ENCODE measurements at regions not wholly inside any gene's neighbourhood (a gene's known extent, or its start where the extent isn't known, plus 50 kb on each side); places are given as distances from the start of the nearest gene placed in this dataset.
A peak's percentile ranks its signal among the peaks of the same experiment; 100 is the strongest.

DNA sequence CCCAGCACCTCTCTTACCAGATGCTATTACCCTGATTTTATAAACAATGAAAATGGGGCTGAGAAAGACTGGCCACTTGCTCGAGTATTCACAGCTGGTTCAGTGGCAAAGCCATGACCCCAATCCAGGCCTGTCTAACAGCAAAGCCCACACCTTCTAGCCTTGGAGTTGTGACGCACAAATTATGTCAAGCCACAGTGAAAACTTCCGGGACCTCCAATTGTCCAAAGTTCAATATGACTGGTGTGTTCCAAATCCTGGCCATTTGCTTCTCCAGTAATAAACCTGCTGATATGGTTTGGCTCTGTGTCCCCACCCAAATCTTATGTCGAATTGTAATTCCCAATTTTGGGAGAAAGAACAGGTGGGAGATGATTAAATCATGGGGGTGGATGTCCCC is 64.7 kb upstream of the RIOK3 start:
- H3K36me3 ChIP-seq (ENCODE audit: insufficient read depth, low read length), result peaks cover 1% of the 10 kb centered on the region
- no peak overlapping the region for H3K9ac ChIP-seq (ENCODE audit: low read depth, low read length)
- H3K4me1 ChIP-seq (ENCODE audit: control insufficient read depth, insufficient read depth, low read length), result peaks cover 6% of the 10 kb centered on the region
- H3K4me2 ChIP-seq (ENCODE audit: low read length), result no peak overlapping the region
- no peaks in the 10 kb centered on the region for H3K9me3 ChIP-seq (replicated peaks; ENCODE audit: low read length)
- no peak overlapping the region for H3K4me3 ChIP-seq (ENCODE audit: low read length)
- no peaks in the 10 kb centered on the region for H3K27me3 ChIP-seq (ENCODE audit: control insufficient read depth, insufficient read depth, low read length)

DNA sequence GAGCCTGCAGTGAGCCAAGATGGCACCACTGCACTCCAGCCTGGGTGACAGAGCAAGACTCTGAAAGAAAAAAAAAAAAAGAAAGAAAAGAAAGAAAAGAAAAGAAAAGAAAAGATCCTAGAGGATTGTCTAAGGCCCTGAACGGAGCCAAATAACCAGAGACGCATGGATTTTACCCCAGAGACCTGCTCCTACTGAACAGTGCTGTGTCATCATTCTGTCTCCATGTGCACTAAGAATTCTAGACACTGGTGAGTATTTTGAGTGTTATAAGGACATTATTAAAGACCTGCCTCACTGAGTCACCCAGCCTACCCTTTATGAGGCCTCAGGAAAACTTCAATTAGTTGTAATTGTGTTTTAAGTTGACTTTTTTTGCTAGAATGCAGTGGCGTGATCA is 61.9 kb upstream of the RIOK3 start:
- no peak overlapping the region for H3K4me2 ChIP-seq (ENCODE audit: low read length)
- H3K36me3 ChIP-seq (ENCODE audit: insufficient read depth, low read length), result no peaks in the 10 kb centered on the region
- H3K9me3 ChIP-seq (replicated peaks; ENCODE audit: low read length), result no peaks in the 10 kb centered on the region
- peaks cover 5% of the 10 kb centered on the region for H3K4me1 ChIP-seq (ENCODE audit: control insufficient read depth, insufficient read depth, low read length)
- H3K4me3 ChIP-seq (ENCODE audit: low read length), result no peak overlapping the region
- no peaks in the 10 kb centered on the region for H3K27me3 ChIP-seq (ENCODE audit: control insufficient read depth, insufficient read depth, low read length)
- H3K9ac ChIP-seq (ENCODE audit: low read depth, low read length), result no peak overlapping the region

DNA sequence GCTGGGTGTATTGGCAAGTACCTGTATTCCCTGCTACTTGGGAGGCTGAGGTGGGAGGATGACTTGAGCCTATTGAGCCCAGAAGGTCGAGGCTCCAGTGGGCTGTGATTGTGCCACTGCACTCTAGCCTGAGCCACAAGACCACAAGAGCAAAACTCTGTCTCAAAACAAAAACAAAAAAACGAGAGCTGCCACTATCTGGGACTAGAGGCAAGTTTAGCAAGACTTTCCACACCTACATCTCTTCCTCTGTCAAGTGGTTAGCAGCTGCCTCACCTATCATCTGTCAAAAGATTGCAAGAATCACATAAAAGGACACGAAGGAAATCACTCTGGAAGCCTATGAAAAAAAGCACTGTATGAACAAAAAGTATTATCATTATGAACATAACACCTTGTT is 55.2 kb upstream of the RIOK3 start:
- Histone ChIP-seq H3K4me2 (ENCODE audit: low read length) (no peak overlapping the region), H3K9ac (ENCODE audit: low read depth, low read length) (no peak overlapping the region), H3K36me3 (ENCODE audit: insufficient read depth, low read length) (no peaks in the 10 kb centered on the region), H3K9me3 (replicated peaks; ENCODE audit: low read length) (no peaks in the 10 kb centered on the region), H3K27me3 (ENCODE audit: control insufficient read depth, insufficient read depth, low read length) (no peaks in the 10 kb centered on the region), H3K4me3 (ENCODE audit: low read length) (no peak overlapping the region), H3K4me1 (ENCODE audit: control insufficient read depth, insufficient read depth, low read length) (peaks cover 32% of the 10 kb centered on the region)

DNA sequence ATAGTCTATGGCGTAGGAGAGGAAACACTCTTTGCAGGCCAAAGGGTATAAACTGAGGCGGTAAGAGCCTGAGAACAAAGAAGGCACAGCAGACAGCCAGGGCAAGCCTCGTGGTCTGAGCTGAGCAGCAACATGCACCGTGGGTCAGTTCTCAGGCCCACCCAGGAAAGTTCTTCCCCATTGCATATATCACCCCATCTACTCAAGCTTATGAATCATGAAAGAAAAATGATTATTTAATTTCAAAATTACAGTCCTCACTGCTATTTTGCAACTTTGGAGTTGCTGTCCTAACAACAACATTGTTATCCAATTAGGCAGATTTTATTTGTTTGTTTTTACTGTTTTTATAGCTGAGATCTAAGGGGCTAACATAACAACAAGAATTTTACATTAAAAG is 54.7 kb upstream of the RIOK3 start:
- Histone ChIP-seq H3K4me1 (ENCODE audit: control insufficient read depth, insufficient read depth, low read length) (peaks cover 32% of the 10 kb centered on the region), H3K4me2 (ENCODE audit: low read length) (no peak overlapping the region), H3K9me3 (replicated peaks; ENCODE audit: low read length) (no peaks in the 10 kb centered on the region), H3K4me3 (ENCODE audit: low read length) (no peak overlapping the region), H3K9ac (ENCODE audit: low read depth, low read length) (no peak overlapping the region), H3K27me3 (ENCODE audit: control insufficient read depth, insufficient read depth, low read length) (no peaks in the 10 kb centered on the region), H3K36me3 (ENCODE audit: insufficient read depth, low read length) (no peaks in the 10 kb centered on the region)

DNA sequence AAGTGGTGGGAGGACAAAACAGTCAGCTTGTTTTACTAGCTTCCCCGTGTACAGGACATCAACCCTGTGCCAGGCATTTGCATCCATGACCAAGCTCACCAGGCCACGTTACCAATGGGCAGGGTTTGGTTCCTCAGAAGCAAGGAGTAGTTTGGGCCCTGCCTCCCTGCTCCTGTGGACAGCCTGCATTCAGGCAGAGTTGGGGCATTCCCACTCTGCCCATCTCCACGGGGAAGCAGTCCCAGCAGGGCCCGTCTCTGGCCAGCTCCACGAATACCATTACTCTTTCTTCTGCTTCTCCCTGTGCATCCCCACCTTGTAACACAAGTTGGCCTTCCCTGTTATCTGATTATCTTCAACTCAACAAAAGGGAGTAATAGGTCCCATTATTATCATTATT is 54.0 kb upstream of the RIOK3 start:
- Histone ChIP-seq H3K9me3 (replicated peaks; ENCODE audit: low read length) (no peaks in the 10 kb centered on the region), H3K36me3 (ENCODE audit: insufficient read depth, low read length) (no peaks in the 10 kb centered on the region), H3K4me3 (ENCODE audit: low read length) (no peak overlapping the region), H3K4me2 (ENCODE audit: low read length) (no peak overlapping the region), H3K4me1 (ENCODE audit: control insufficient read depth, insufficient read depth, low read length) (peaks cover 32% of the 10 kb centered on the region), H3K27me3 (ENCODE audit: control insufficient read depth, insufficient read depth, low read length) (no peaks in the 10 kb centered on the region), H3K9ac (ENCODE audit: low read depth, low read length) (no peak overlapping the region)

DNA sequence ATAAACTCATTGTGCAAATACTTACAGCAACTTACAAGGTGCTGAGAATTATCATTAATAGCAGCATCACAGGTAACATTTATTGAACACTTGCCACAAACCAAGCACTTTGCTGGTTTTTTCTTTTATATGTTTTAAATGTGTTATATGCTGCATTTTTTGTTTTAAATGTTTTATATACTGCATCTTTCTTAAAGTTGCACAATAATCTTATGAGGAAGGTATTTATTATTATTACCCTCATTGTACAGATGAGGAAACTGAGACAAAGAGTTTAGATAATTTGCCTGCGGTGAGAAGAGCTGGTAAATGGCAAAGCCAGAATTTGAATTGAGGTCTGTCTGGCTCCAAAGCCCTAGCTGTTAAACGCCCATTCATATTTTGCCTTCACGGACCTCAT is 52.2 kb upstream of the RIOK3 start:
- Histone ChIP-seq H3K9me3 (replicated peaks; ENCODE audit: low read length) (no peaks in the 10 kb centered on the region), H3K4me3 (ENCODE audit: low read length) (no peak overlapping the region), H3K27me3 (ENCODE audit: control insufficient read depth, insufficient read depth, low read length) (no peaks in the 10 kb centered on the region), H3K36me3 (ENCODE audit: insufficient read depth, low read length) (no peaks in the 10 kb centered on the region), H3K4me2 (ENCODE audit: low read length) (no peak overlapping the region), H3K4me1 (ENCODE audit: control insufficient read depth, insufficient read depth, low read length) (peaks cover 32% of the 10 kb centered on the region), H3K9ac (ENCODE audit: low read depth, low read length) (no peak overlapping the region)

DNA sequence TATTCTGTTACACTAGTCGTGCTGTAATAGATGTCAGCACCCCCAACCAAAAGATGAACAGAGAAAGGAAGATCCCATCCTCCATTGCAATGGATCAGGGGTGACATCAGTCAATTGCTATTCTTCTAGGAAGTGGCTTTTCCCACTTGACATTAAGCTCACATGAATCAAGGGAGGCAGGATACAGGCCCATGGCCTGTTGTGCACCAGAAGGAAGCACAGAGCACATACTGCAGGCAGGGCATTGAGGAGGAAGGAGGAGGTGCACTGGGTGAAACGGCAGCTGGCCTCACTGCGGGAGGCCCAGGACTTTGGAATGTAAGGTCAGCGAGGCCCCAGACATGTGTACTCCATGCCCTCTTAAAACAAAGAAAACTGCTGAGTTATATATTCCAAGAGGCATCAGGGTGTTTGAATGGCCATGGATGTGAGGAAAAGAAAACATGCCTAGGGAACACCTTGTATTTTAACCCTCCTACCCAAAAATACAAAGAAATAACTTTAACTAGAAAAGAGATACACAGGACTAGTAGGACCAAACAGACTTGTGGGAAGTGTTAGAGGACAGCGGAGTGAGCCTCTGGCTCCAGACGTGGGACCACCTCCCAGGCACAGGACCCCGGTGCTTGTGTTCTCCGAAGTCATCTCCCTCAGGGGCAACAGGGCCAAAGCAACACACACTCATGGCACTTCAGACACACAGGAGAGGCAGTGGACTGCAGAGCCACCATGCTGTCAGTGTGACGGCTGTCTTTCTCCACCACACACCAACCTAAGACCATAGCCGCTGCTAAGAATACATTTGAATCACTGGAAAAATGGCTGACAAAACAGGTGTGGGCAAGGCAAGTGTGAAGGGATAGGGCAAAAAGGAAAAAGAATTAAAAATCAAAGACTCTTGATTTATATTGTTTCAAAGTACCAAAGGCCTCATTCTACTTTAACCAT is 51.4 kb upstream of the RIOK3 start:
- no peaks in the 10 kb centered on the region for H3K9me3 ChIP-seq (replicated peaks; ENCODE audit: low read length)
- peak overlapping the region; percentile 28 for H3K4me3 ChIP-seq (ENCODE audit: low read length)
- peaks cover 32% of the 10 kb centered on the region for H3K4me1 ChIP-seq (ENCODE audit: control insufficient read depth, insufficient read depth, low read length)
- no peaks in the 10 kb centered on the region for H3K27me3 ChIP-seq (ENCODE audit: control insufficient read depth, insufficient read depth, low read length)
- peak overlapping the region; percentile 16 for H3K9ac ChIP-seq (ENCODE audit: low read depth, low read length)
- peak overlapping the region; percentile 48 for H3K4me2 ChIP-seq (ENCODE audit: low read length)
- H3K36me3 ChIP-seq (ENCODE audit: insufficient read depth, low read length), result no peaks in the 10 kb centered on the region
